Endothelial cell of umbilical vein (primary cell): ENCODE measurements at regions not wholly inside any gene's neighbourhood (a gene's known extent, or its start where the extent isn't known, plus 50 kb on each side); places are given as distances from the start of the nearest gene placed in this dataset.

ENCODE experiments used
- BruUV-seq: library from RNA; stranded (reverse); fragments of 400-500 nt; replicated peaks from 2 replicates; lab custom pipeline; 2021; lab: Mats Ljungman, UMichigan
- CTCF ChIA-PET: fragments of 300-600, 350-600 bp; sonication (Branson Sonifier 250); formaldehyde crosslinking; loops from one replicate; lab custom pipeline; 2021; ENCODE audit warnings: antibody characterized with exemption, inconsistent platforms; lab: Charles Lee
- POLR2A ChIA-PET: fragments of 300-600, 350-600 bp; sonication (Branson Sonifier 250); formaldehyde crosslinking; loops from one replicate; lab custom pipeline; 2021; ENCODE audit warnings: antibody characterized with exemption, inconsistent platforms; lab: Charles Lee
- DNase-seq: peaks from one replicate; pipeline ENCODE4 v3.0.0-alpha.2; 2011; ENCODE audit warnings: low read depth, low spot score
- FAIRE-seq: peaks from 2 replicates; lab custom pipeline; 2011; peaks lifted over from hg19 to GRCh38; lab: Jason Lieb, UNC
- H2AFZ ChIP-seq: 2 replicates; pipeline ENCODE4 v1.6.0; 2012; ENCODE audit warnings: low read depth, low read length, control low read depth, inconsistent platforms
- H3K27ac ChIP-seq: 2 replicates; pipeline ENCODE4 v1.5.1; 2011; ENCODE audit warnings: low read depth, mild to moderate bottlenecking, control low read depth, low read length, moderate library complexity; ENCODE audit not compliant: insufficient read depth
- H3K27me3 ChIP-seq, 2 experiments: 2 replicates each; pipeline versions ENCODE4 v1.6.0 to v1.6.1; 2011; ENCODE audit warnings: low read length in 2 of 2, mixed read lengths in 1 of 2; ENCODE audit not compliant: control insufficient read depth in 2 of 2, insufficient read depth in 2 of 2
- H3K36me3 ChIP-seq, 2 experiments: 2 replicates in 1 of 2; 3 replicates in 1 of 2; pipeline ENCODE4 v1.5.1; 2011; ENCODE audit warnings: low read length in 2 of 2, mild to moderate bottlenecking in 1 of 2, moderate library complexity in 1 of 2; ENCODE audit not compliant: control insufficient read depth in 2 of 2, insufficient read depth in 2 of 2; ENCODE audit errors: extremely low read depth in 1 of 2
- H3K4me1 ChIP-seq: 3 replicates; pipeline ENCODE4 v1.5.1; 2011; ENCODE audit warnings: mild to moderate bottlenecking, low read length; ENCODE audit not compliant: control insufficient read depth, insufficient read depth; ENCODE audit errors: extremely low read depth
- H3K4me2 ChIP-seq: 2 replicates; pipeline ENCODE4 v1.6.1; 2011; ENCODE audit warnings: low read length, control low read depth, mixed read lengths; ENCODE audit not compliant: insufficient read depth
- H3K4me3 ChIP-seq, 3 experiments: fragments of 200-600 bp in 1 of 3; sonication (generic), shearing (Covaris generic) in 1 of 3; replicated peaks in 1 of 3; 2 replicates each; pipeline ENCODE4 v1.5.1; 2011 to 2016; ENCODE audit warnings: control low read depth in 3 of 3, low read length in 3 of 3, mild to moderate bottlenecking in 2 of 3, inconsistent platforms in 1 of 3, low read depth in 1 of 3, moderate library complexity in 1 of 3; ENCODE audit not compliant: insufficient read depth in 1 of 3
- H3K79me2 ChIP-seq: 2 replicates; pipeline ENCODE4 v1.6.0; 2012; ENCODE audit warnings: low read length, inconsistent platforms; ENCODE audit not compliant: control insufficient read depth, insufficient read depth
- H3K9ac ChIP-seq: replicated peaks from 2 replicates; pipeline ENCODE3; 2011; ENCODE audit warnings: low read length, control low read depth; ENCODE audit not compliant: insufficient read depth; ENCODE audit errors: extremely low read depth
- H3K9me1 ChIP-seq: replicated peaks from 3 replicates; pipeline ENCODE4 v1.6.0; 2011; ENCODE audit warnings: mild to moderate bottlenecking, low read length; ENCODE audit not compliant: control insufficient read depth, insufficient read depth; ENCODE audit errors: extremely low read depth
- H3K9me3 ChIP-seq: replicated peaks from 2 replicates; pipeline ENCODE4 v1.5.1; 2012; ENCODE audit warnings: low read length, inconsistent platforms; ENCODE audit not compliant: control insufficient read depth, insufficient read depth
- H4K20me1 ChIP-seq: replicated peaks from 2 replicates; pipeline ENCODE3; 2011; ENCODE audit warnings: mild to moderate bottlenecking, low read length; ENCODE audit not compliant: control insufficient read depth, insufficient read depth; ENCODE audit errors: extremely low read depth
- EZH2 ChIP-seq: IDR thresholded peaks from 2 replicates; pipeline ENCODE4 v1.6.1; 2012; ENCODE audit warnings: borderline replicate concordance, low read depth, mild to moderate bottlenecking, moderate library complexity, low read length, inconsistent platforms; ENCODE audit not compliant: severe bottlenecking
- FOS ChIP-seq: IDR thresholded peaks from 2 replicates; pipeline ENCODE4 v1.6.1; 2011; ENCODE audit warnings: mild to moderate bottlenecking, low read length, moderate library complexity, borderline replicate concordance; ENCODE audit not compliant: insufficient read depth
- GATA2 ChIP-seq: IDR thresholded peaks from 2 replicates; pipeline ENCODE4 v1.7.0; 2011; ENCODE audit warnings: low read depth, mild to moderate bottlenecking, moderate library complexity, mixed read lengths, low read length; ENCODE audit not compliant: insufficient read length, insufficient read depth
- JUN ChIP-seq: IDR thresholded peaks from 2 replicates; pipeline ENCODE4 v1.6.1; 2011; ENCODE audit warnings: borderline replicate concordance, low read depth; ENCODE audit not compliant: insufficient read length, insufficient read depth
- MYC ChIP-seq: IDR thresholded peaks from one replicate; pipeline ENCODE4 v1.6.1; 2011; ENCODE audit warnings: mild to moderate bottlenecking, low read depth, low read length
- POLR2A ChIP-seq: IDR thresholded peaks from 2 replicates; pipeline ENCODE4 v1.6.1; 2012; ENCODE audit warnings: low read depth, mild to moderate bottlenecking, control low read depth, low read length
- POLR2AphosphoS5 ChIP-seq: IDR thresholded peaks from 2 replicates; pipeline ENCODE4 v1.6.1; 2012; ENCODE audit warnings: low read depth, mild to moderate bottlenecking, control low read depth, low read length, moderate library complexity; ENCODE audit not compliant: insufficient read depth
- dilution Hi-C: fragments of 300-500 bp; cut with MboI; formaldehyde crosslinking; loops from one replicate; pipeline ENCODE4 v1.15.0; 2019; ENCODE audit warnings: low sequenced_read_pairs; ENCODE audit not compliant: extremely low pct_ligation_motif_present
- intact Hi-C: fragments of 100-400 bp; cut with micrococcal nuclease; formaldehyde crosslinking; loops from one replicate; pipeline ENCODE4 v1.10.0; 2022
- TF ChIP-seq, protein P1 (sequence below), 2 donors: IDR thresholded peaks; 1 replicate in 1 of 2; 2 replicates in 1 of 2; pipeline ENCODE4 v1.5.1; 2011; ENCODE audit warnings: low read length in 2 of 2, mild to moderate bottlenecking in 2 of 2, moderate library complexity in 2 of 2, control low read depth in 1 of 2, inconsistent platforms in 1 of 2, low read depth in 1 of 2; ENCODE audit not compliant: insufficient read depth in 1 of 2; ENCODE audit errors: extremely low read depth in 1 of 2
- TF ChIP-seq, protein P2 (sequence below): IDR thresholded peaks from 2 replicates; pipeline ENCODE4 v1.6.1; 2011; ENCODE audit not compliant: insufficient read depth, insufficient read length

DNA sequence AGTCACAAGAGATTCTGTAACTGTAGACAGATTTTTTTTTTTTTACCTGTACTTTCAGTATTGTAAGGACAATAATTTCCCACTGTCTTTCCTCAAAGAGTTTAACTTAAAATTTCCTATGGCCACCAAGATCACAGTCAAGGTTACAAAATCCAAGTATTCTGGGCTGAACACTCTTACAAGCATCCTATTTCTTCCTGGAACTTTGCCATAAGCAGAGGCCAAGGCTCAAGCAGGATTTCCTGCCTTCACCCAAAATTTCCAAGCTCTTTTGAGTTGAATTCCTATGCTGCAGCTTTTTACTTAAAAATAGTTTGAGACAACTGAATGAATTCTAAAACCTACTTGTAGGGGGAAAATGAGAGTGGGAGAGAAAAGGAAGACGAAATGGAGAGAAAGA is 299.4 kb downstream of the ZNF516 start:
- FAIRE-seq: no peak
- no TSS peak for BruUV-seq
- POLR2A ChIA-PET: no interaction called here

DNA sequence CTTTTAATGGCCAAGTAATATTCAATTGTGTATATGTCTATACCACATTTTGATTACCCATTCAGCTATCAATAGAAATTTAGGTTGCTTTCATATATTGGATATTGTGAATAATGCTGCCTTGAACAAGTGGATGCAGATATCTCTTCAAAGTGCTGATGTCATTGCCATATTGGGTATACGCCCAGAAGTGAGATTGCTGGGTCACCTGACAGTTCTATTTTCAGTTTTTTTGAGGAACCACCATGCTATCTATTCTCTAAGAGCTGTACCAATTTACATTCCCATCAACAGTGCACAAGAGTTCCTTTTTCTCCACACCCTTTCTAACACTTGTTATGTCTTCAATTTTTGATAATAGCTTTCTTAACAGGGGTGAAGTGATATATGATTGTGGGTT is 306.9 kb downstream of the ZNF516 start:
- no peak for DNase-seq
- Histone ChIP-seq H3K9ac (no peak overlapping the region), H3K27ac (no peak overlapping the region), H3K4me2 (no peak overlapping the region), H3K36me3 (no peaks in the 10 kb centered on the region), H3K9me1 (no peaks in the 10 kb centered on the region), H3K79me2 (no peaks in the 10 kb centered on the region), H3K9me3 (peaks cover 2% of the 10 kb centered on the region), H3K27me3 (no peaks in the 10 kb centered on the region), H3K4me1 (no peaks in the 10 kb centered on the region), H2AFZ (no peak overlapping the region), H3K4me3 (no peak overlapping the region), H4K20me1 (no peaks in the 10 kb centered on the region)
- ChIA-PET CTCF (no interaction called here), POLR2A (no interaction called here)
- intact Hi-C loops: no loop called here
- dilution Hi-C loops: no loop called here
- no peak for FAIRE-seq
- TF ChIP-seq, protein P1, sequence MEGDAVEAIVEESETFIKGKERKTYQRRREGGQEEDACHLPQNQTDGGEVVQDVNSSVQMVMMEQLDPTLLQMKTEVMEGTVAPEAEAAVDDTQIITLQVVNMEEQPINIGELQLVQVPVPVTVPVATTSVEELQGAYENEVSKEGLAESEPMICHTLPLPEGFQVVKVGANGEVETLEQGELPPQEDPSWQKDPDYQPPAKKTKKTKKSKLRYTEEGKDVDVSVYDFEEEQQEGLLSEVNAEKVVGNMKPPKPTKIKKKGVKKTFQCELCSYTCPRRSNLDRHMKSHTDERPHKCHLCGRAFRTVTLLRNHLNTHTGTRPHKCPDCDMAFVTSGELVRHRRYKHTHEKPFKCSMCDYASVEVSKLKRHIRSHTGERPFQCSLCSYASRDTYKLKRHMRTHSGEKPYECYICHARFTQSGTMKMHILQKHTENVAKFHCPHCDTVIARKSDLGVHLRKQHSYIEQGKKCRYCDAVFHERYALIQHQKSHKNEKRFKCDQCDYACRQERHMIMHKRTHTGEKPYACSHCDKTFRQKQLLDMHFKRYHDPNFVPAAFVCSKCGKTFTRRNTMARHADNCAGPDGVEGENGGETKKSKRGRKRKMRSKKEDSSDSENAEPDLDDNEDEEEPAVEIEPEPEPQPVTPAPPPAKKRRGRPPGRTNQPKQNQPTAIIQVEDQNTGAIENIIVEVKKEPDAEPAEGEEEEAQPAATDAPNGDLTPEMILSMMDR (IDR thresholded peaks at IDR 0.05; ENCODE audit: extremely low read depth in 1 of 2, insufficient read depth in 1 of 2, low read depth in 1 of 2, low read length in 2 of 2): no peak
- TF ChIP-seq MYC (no peak), POLR2A (no peak), JUN (no peak), FOS (no peak), POLR2AphosphoS5 (no peak), GATA2 (no peak), EZH2 (no peak)
- TF ChIP-seq, protein P2, sequence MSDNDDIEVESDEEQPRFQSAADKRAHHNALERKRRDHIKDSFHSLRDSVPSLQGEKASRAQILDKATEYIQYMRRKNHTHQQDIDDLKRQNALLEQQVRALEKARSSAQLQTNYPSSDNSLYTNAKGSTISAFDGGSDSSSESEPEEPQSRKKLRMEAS: no peak
- no TSS peak for BruUV-seq

More for the DNA sequence above, 299.4 kb downstream of the ZNF516 start:
- TF ChIP-seq FOS: no peak
- no peak for TF ChIP-seq GATA2
- TF ChIP-seq, protein P2: no peak
- TF ChIP-seq JUN: no peak
- Histone ChIP-seq H3K4me3 (no peak overlapping the region), H3K9ac (no peak overlapping the region), H3K27me3 (no peaks in the 10 kb centered on the region), H3K79me2 (no peaks in the 10 kb centered on the region), H3K9me3 (peaks cover 3% of the 10 kb centered on the region), H3K27ac (no peak overlapping the region), H3K36me3 (no peaks in the 10 kb centered on the region), H2AFZ (no peak overlapping the region), H4K20me1 (no peaks in the 10 kb centered on the region), H3K4me2 (no peak overlapping the region), H3K9me1 (no peaks in the 10 kb centered on the region), H3K4me1 (no peaks in the 10 kb centered on the region)
- CTCF ChIA-PET: no interaction called here
- dilution Hi-C loops: no loop called here
- DNase-seq: no peak
- intact Hi-C loops: no loop called here
